Neural progenitor cell (in vitro differentiated cells): ENCODE measurements at regions not wholly inside any gene's neighbourhood (a gene's known extent, or its start where the extent isn't known, plus 50 kb on each side); places are given as distances from the start of the nearest gene placed in this dataset.
A peak's percentile ranks its signal among the peaks of the same experiment; 100 is the strongest.
"Not testable (repeated sequence)": the region's sequence is repeated elsewhere in the genome, so short reads cannot be mapped to it uniquely, and the experiment has no call there.

Source experiments
- DNase-seq: peaks from one replicate; pipeline ENCODE4 v3.0.0-alpha.2; 2016; ENCODE audit warnings: low spot score
- H2AFZ ChIP-seq: fragments of 200-600 bp; sonication (generic); replicated peaks from 2 replicates; pipeline ENCODE4 v1.6.1; 2016; ENCODE audit warnings: antibody characterized with exemption
- H3F3A ChIP-seq: fragments of 200-600 bp; sonication (generic); 2 replicates; pipeline ENCODE4 v1.6.1; 2016; ENCODE audit warnings: antibody characterized with exemption, low read depth
- H3K27ac ChIP-seq: fragments of 200-600 bp; sonication (generic); 2 replicates; pipeline ENCODE4 v1.5.1; 2016; ENCODE audit warnings: mild to moderate bottlenecking
- H3K27me3 ChIP-seq: fragments of 200-600 bp; sonication (generic); 2 replicates; pipeline ENCODE4 v1.6.1; 2016; ENCODE audit warnings: mild to moderate bottlenecking, moderate library complexity
- H3K36me3 ChIP-seq: fragments of 200-600 bp; sonication (generic); 2 replicates; pipeline ENCODE4 v1.5.1; 2016
- H3K4me1 ChIP-seq: fragments of 200-600 bp; sonication (generic); 2 replicates; pipeline ENCODE4 v1.6.1; 2016; ENCODE audit warnings: mixed run types
- H3K4me2 ChIP-seq: fragments of 200-600 bp; sonication (generic); 2 replicates; pipeline ENCODE4 v1.6.1; 2016
- H3K4me3 ChIP-seq: fragments of 200-600 bp; sonication (generic); 2 replicates; pipeline ENCODE4 v1.5.1; 2016
- H3K79me2 ChIP-seq: fragments of 200-600 bp; sonication (generic); 2 replicates; pipeline ENCODE4 v1.6.1; 2016; ENCODE audit warnings: low read depth
- H3K9ac ChIP-seq: fragments of 200-600 bp; sonication (generic); 2 replicates; pipeline ENCODE4 v1.6.1; 2016
- H3K9me3 ChIP-seq: fragments of 200-600 bp; sonication (generic); 2 replicates; pipeline ENCODE4 v1.5.1; 2016; ENCODE audit warnings: low read depth
- H4K20me1 ChIP-seq: fragments of 200-600 bp; sonication (generic); 2 replicates; pipeline ENCODE4 v1.6.1; 2016; ENCODE audit warnings: low read depth
- H3K27ac Mint-ChIP-seq: 3 replicates; pipeline ENCODE4 v1.8.0; 2021; ENCODE audit warnings: mixed read lengths
- H3K27me3 Mint-ChIP-seq: 2 replicates; pipeline ENCODE4 v1.8.0; 2022; ENCODE audit warnings: low read depth, mild to moderate bottlenecking, inconsistent platforms, moderate library complexity, mixed read lengths; ENCODE audit not compliant: insufficient read depth
- H3K36me3 Mint-ChIP-seq: 3 replicates; pipeline ENCODE4 v1.8.0; 2021; ENCODE audit warnings: mixed read lengths
- H3K4me1 Mint-ChIP-seq: 3 replicates; pipeline ENCODE4 v1.8.0; 2021; ENCODE audit warnings: mixed read lengths
- H3K4me3 Mint-ChIP-seq: 3 replicates; pipeline ENCODE4 v1.8.0; 2021; ENCODE audit warnings: mild to moderate bottlenecking, moderate library complexity, mixed read lengths
- H3K9me3 Mint-ChIP-seq: 3 replicates; pipeline ENCODE4 v1.8.0; 2020; ENCODE audit warnings: mixed read lengths
- CTCF ChIP-seq: fragments of 200-600 bp; sonication (generic); IDR thresholded peaks from 2 replicates; pipeline ENCODE4 v1.5.1; 2017; ENCODE audit warnings: antibody characterized with exemption, mild to moderate bottlenecking
- EZH2 ChIP-seq: fragments of 200-600 bp; sonication (generic); IDR thresholded peaks from 2 replicates; pipeline ENCODE4 v1.6.1; 2017; ENCODE audit warnings: antibody characterized with exemption, mild to moderate bottlenecking, moderate library complexity
- EZH2phosphoT487 ChIP-seq: fragments of 200-600 bp; sonication (generic); IDR thresholded peaks from 2 replicates; pipeline ENCODE4 v1.6.1; 2017; ENCODE audit warnings: antibody characterized with exemption

GRCh38 chr22:25452116-25452700 lies 112.3 kb upstream of the GRK3 start:
- H3K27me3 ChIP-seq: no peaks in the 10 kb centered on the region
- no peak overlapping the region for H3K4me3 Mint-ChIP-seq
- H3K4me2 ChIP-seq: no peak overlapping the region
- peaks cover 68% of the 10 kb centered on the region for H4K20me1 ChIP-seq
- H3K9me3 ChIP-seq: no peaks in the 10 kb centered on the region
- no peak overlapping the region for H3K27ac ChIP-seq
- H3K4me1 ChIP-seq: peaks cover 9% of the 10 kb centered on the region
- DNase-seq: no peak
- no peak overlapping the region for H3K27ac Mint-ChIP-seq
- peaks cover 26% of the 10 kb centered on the region for H3K4me1 Mint-ChIP-seq
- no peak overlapping the region for H3K9ac ChIP-seq
- H3K36me3 ChIP-seq: no peaks in the 10 kb centered on the region
- no peak overlapping the region for H3K4me3 ChIP-seq
- no peaks in the 10 kb centered on the region for H3F3A ChIP-seq
- H3K9me3 Mint-ChIP-seq: no peaks in the 10 kb centered on the region
- H3K79me2 ChIP-seq: peaks cover 84% of the 10 kb centered on the region
- H2AFZ ChIP-seq: no peak overlapping the region
- H3K36me3 Mint-ChIP-seq: peaks cover 16% of the 10 kb centered on the region
- TF ChIP-seq EZH2phosphoT487: no peak
- no peak for TF ChIP-seq EZH2
- TF ChIP-seq CTCF: no peak
- H3K27me3 Mint-ChIP-seq: peaks cover 3% of the 10 kb centered on the region

GRCh38 chr22:25453058-25453457 lies 111.4 kb upstream of the GRK3 start:
- Histone ChIP-seq H4K20me1 (peaks cover 68% of the 10 kb centered on the region), H3F3A (no peaks in the 10 kb centered on the region), H3K9me3 (no peaks in the 10 kb centered on the region), H3K4me3 (no peak overlapping the region), H3K36me3 (no peaks in the 10 kb centered on the region), H3K4me1 (peaks cover 9% of the 10 kb centered on the region), H2AFZ (no peak overlapping the region), H3K4me2 (no peak overlapping the region), H3K27me3 (no peaks in the 10 kb centered on the region), H3K79me2 (peaks cover 81% of the 10 kb centered on the region), H3K9ac (no peak overlapping the region), H3K27ac (no peak overlapping the region)
- Mint-ChIP-seq H3K4me1 (peaks cover 20% of the 10 kb centered on the region), H3K9me3 (no peaks in the 10 kb centered on the region), H3K27ac (no peak overlapping the region), H3K36me3 (peaks cover 16% of the 10 kb centered on the region), H3K27me3 (peaks cover 3% of the 10 kb centered on the region), H3K4me3 (no peak overlapping the region)
- no peak for DNase-seq
- TF ChIP-seq EZH2phosphoT487 (no peak), CTCF (no peak), EZH2 (no peak)

- H3K9me3 Mint-ChIP-seq: no peaks in the 10 kb centered on the region
- Histone ChIP-seq H3K4me2 (no peak overlapping the region), H3K36me3 (no peaks in the 10 kb centered on the region), H3K27me3 (no peaks in the 10 kb centered on the region), H4K20me1 (peaks cover 68% of the 10 kb centered on the region), H2AFZ (no peak overlapping the region), H3K4me3 (no peak overlapping the region), H3K4me1 (peaks cover 9% of the 10 kb centered on the region), H3K79me2 (peaks cover 76% of the 10 kb centered on the region), H3K9me3 (no peaks in the 10 kb centered on the region), H3K27ac (no peak overlapping the region), H3K9ac (no peak overlapping the region), H3F3A (no peaks in the 10 kb centered on the region)
- peak overlapping the region; percentile 76 for H3K27ac Mint-ChIP-seq
- no peak overlapping the region for H3K4me3 Mint-ChIP-seq
- DNase-seq: no peak
- peaks cover 16% of the 10 kb centered on the region for H3K36me3 Mint-ChIP-seq
- TF ChIP-seq EZH2phosphoT487: no peak
- no peak for TF ChIP-seq CTCF
- peaks cover 20% of the 10 kb centered on the region for H3K4me1 Mint-ChIP-seq
- H3K27me3 Mint-ChIP-seq: peaks cover 3% of the 10 kb centered on the region
Observed at GRCh38 chr22:25453557-25453956, 110.9 kb upstream of the GRK3 start.

GRCh38 chr22:25456300-25457043 lies 108.0 kb upstream of the GRK3 start:
- H4K20me1 ChIP-seq: peaks cover 60% of the 10 kb centered on the region
- H2AFZ ChIP-seq, H3K27ac ChIP-seq, H3K4me1 ChIP-seq, H3K9ac ChIP-seq, H3K4me3 Mint-ChIP-seq, H3K27me3 Mint-ChIP-seq, H3K27me3 ChIP-seq, H3K4me2 ChIP-seq, DNase-seq, H3K4me1 Mint-ChIP-seq, H3K4me3 ChIP-seq, H3K9me3 Mint-ChIP-seq, H3K36me3 ChIP-seq, H3K9me3 ChIP-seq: not testable (repeated sequence)
- H3F3A ChIP-seq: peaks cover 17% of the 10 kb centered on the region
- peaks cover 47% of the 10 kb centered on the region for H3K79me2 ChIP-seq
- peak overlapping the region; percentile 33 for H3K27ac Mint-ChIP-seq
- peaks cover 31% of the 10 kb centered on the region for H3K36me3 Mint-ChIP-seq

GRCh38 chr22:25458631-25459030 lies 105.8 kb upstream of the GRK3 start:
- Histone ChIP-seq H4K20me1 (peaks cover 50% of the 10 kb centered on the region), H3F3A (peaks cover 25% of the 10 kb centered on the region), H3K79me2 (peaks cover 25% of the 10 kb centered on the region)
- H3K4me3 Mint-ChIP-seq, H3K4me2 ChIP-seq, H3K9ac ChIP-seq, H3K9me3 Mint-ChIP-seq, DNase-seq, H3K4me1 Mint-ChIP-seq, H3K27ac ChIP-seq, H3K9me3 ChIP-seq, H3K27me3 ChIP-seq, H2AFZ ChIP-seq, H3K27ac Mint-ChIP-seq, H3K36me3 ChIP-seq, H3K4me3 ChIP-seq, H3K4me1 ChIP-seq, H3K27me3 Mint-ChIP-seq: not testable (repeated sequence)
- peaks cover 33% of the 10 kb centered on the region for H3K36me3 Mint-ChIP-seq
